Cardiac muscle cell (in vitro differentiated cells and primary cell): ENCODE measurements at regions not wholly inside any gene's neighbourhood (a gene's known extent, or its start where the extent isn't known, plus 50 kb on each side); places are given as distances from the start of the nearest gene placed in this dataset.
"Not testable (repeated sequence)": the region's sequence is repeated elsewhere in the genome, so short reads cannot be mapped to it uniquely, and the experiment has no call there.

Source experiments
- DNase-seq, 2 donors: peaks; one replicate each; pipeline versions ENCODE4 v3.0.0 to v3.0.0-alpha.2; 2010 to 2017; ENCODE audit warnings: low read depth in 1 of 2, low spot score in 1 of 2
- H3K27ac ChIP-seq: fragments of 200-600 bp; sonication (generic); 2 replicates; pipeline ENCODE4 v1.5.1; 2016
- H3K27me3 ChIP-seq: fragments of 200-600 bp; sonication (generic); 2 replicates; pipeline ENCODE4 v1.6.0; 2016; ENCODE audit warnings: control low read depth
- H3K36me3 ChIP-seq: fragments of 200-600 bp; sonication (generic); 2 replicates; pipeline ENCODE4 v1.5.1; 2016; ENCODE audit warnings: control low read depth
- H3K4me1 ChIP-seq: fragments of 200-600 bp; sonication (generic); 2 replicates; pipeline ENCODE4 v1.8.1; 2017; ENCODE audit warnings: low read depth, mild to moderate bottlenecking, mixed run types
- H3K4me3 ChIP-seq: fragments of 200-600 bp; sonication (generic); 2 replicates; pipeline ENCODE4 v1.5.1; 2016; ENCODE audit warnings: mild to moderate bottlenecking
- H3K9me3 ChIP-seq: fragments of 200-600 bp; sonication (generic); 2 replicates; pipeline ENCODE4 v1.5.1; 2017; ENCODE audit warnings: low read depth, mild to moderate bottlenecking, control low read depth
- TF ChIP-seq, protein P1 (sequence below): IDR thresholded peaks from 2 replicates; pipeline ENCODE4 v1.5.1; 2012; ENCODE audit warnings: low read depth, mild to moderate bottlenecking, low read length

DNA sequence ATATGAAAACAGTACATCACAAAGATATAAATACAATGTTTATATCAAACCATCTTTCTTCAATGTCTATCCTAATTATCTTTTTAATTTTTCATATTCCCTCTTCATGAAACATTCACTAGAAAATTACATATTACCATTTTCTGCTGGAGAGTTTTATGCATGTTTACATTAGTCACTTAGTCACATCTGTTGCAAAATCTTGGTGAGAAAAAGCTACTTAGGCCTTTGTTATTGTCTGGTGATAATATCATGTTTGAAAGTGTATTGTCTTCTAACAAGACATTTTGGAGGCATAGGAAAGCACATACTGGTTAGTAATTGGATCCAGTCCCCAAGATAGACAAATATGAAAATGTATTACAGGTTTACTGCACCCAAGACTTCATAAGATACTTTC lies 163.6 kb downstream of the GNAI1 start:
- no peaks in the 10 kb centered on the region for H3K9me3 ChIP-seq
- H3K4me3 ChIP-seq, result no peak overlapping the region
- TF ChIP-seq, protein P1, sequence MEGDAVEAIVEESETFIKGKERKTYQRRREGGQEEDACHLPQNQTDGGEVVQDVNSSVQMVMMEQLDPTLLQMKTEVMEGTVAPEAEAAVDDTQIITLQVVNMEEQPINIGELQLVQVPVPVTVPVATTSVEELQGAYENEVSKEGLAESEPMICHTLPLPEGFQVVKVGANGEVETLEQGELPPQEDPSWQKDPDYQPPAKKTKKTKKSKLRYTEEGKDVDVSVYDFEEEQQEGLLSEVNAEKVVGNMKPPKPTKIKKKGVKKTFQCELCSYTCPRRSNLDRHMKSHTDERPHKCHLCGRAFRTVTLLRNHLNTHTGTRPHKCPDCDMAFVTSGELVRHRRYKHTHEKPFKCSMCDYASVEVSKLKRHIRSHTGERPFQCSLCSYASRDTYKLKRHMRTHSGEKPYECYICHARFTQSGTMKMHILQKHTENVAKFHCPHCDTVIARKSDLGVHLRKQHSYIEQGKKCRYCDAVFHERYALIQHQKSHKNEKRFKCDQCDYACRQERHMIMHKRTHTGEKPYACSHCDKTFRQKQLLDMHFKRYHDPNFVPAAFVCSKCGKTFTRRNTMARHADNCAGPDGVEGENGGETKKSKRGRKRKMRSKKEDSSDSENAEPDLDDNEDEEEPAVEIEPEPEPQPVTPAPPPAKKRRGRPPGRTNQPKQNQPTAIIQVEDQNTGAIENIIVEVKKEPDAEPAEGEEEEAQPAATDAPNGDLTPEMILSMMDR, result no peak
- no peak overlapping the region for H3K27ac ChIP-seq
- no peaks in the 10 kb centered on the region for H3K27me3 ChIP-seq
- H3K4me1 ChIP-seq, result no peaks in the 10 kb centered on the region
- no peaks in the 10 kb centered on the region for H3K36me3 ChIP-seq
- DNase-seq, result peak in 1 of 2 donors; percentile 19

DNA sequence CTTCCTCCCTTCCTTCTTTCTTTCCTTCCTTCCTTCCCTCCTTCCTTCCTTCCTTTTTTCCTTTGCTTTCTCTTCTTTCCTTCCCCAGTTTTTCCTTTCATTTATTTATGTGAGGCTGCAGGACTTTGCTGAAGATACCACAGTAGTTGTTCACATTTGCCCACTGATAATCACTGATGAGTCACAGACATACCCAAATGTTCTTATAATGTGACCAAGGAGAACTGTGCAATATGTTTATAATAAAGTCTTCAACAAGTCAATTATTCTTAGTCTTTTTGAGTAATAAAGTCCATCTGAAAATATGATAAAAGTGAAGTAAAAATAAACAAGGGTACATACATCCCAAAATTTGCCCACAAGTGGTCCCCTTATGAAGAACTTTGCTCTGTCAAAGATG lies 159.7 kb downstream of the GNAI1 start:
- Histone ChIP-seq H3K27me3 (no peaks in the 10 kb centered on the region), H3K36me3 (no peaks in the 10 kb centered on the region), H3K9me3 (no peaks in the 10 kb centered on the region), H3K27ac (no peak overlapping the region), H3K4me1 (no peaks in the 10 kb centered on the region), H3K4me3 (no peak overlapping the region)
- TF ChIP-seq, protein P1, result no peak
- peak in 1 of 2 donors; percentile 41 for DNase-seq

DNA sequence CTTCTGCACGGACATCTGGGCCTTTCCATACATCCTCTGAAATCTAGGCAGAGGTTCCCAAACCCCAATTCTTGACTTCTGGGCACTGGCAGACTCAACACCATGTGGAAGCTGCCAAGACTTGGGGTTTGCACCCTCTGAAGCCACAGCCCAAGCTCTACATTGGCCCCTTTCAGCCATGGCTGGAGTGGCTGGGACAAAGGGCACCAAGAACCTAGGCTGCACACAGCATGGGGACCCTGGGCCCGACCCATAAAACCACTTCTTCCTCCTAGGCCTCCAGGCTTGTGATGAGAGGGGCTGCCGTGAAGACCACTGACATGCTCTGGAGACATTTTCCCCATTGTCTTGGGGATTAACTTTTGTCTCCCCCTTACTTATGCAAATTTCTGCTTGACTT lies 158.0 kb downstream of the GNAI1 start:
- not testable (repeated sequence) for DNase-seq, H3K27me3 ChIP-seq, H3K4me3 ChIP-seq, H3K27ac ChIP-seq, H3K9me3 ChIP-seq, H3K36me3 ChIP-seq, H3K4me1 ChIP-seq

DNA sequence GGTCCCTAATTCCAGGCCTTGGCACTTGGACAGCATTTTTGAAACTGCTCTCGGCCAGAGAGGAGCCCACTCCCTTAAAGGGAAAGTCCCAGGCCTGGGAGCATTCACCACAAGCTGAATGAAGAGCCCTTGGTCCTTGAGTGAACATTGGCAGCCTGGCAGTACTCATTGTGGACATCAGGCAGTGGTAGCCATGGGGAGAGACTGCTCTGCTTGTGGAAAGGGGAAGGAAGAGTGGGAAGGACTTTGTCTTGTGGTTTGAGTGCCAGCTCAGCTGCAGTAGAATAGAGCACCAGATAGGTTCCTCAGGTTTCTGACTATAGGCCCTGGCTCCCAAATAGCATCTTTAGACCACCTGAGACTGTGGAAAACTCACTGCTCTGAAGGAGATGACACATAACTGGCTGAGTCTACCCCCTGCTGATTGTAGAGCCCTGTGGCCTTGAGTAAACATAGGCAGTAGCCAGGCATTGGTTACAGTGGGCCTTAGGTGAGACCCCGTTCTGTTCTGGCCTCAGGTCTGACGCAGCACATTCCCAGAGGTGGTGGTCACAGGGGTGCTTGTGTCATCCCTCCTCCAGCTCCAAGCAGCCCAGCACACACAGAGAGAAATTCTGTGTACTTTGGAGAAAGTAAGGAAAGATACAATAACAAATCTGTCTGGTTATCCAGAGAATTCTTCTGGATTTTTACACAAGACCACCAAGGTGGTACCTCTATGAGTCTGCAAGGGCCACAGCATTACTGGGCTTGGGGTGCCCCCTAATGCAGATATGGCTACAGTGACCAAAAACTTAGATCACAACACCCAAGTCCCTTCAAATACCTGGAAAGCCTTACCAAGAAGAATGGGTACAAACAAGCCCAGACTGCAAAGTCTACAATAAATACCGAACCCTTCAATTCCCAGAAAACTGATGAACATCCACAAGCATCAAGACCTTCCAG lies 153.8 kb downstream of the GNAI1 start:
- TF ChIP-seq, protein P1, result peak; percentile 12
- no peak overlapping the region for H3K27ac ChIP-seq
- no peak for DNase-seq

DNA sequence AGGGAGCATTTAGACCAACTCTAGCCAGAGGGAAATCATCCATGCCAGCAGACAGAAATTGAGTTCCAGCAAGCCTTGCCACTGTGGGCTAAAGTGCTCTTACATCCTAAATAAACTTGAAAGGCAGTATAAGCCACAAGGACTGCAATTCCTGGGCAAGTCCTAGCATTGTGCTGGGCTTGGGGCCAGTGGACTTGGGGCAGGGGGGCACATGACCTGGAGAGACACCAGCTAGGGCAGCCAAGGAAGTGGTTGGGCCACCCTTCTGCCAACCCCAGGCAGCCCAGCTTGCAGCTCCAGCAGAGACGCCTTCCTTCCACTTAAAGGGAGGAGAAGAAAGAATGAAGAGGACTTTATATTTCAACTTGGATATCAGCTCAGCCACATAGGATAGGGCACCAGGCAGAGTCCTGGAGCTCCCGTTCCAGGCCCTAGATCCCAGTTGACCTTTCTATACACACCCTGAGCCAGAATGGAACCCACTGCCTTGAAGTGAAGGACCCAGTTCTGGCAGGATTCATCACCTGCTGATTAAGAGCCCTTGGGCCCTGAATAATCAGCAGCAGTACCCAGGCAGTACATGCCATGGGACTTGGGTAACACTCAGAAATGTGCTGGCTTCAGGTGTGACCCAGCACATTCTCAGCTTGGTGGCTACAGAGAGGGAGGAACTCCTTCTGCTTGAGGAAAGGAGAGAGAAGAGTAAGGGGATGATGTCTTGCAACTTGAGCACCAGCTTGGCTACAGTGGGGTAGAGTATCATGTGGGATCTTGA lies 153.0 kb downstream of the GNAI1 start:
- no peaks in the 10 kb centered on the region for H3K4me1 ChIP-seq
- DNase-seq, result no peak
- H3K36me3 ChIP-seq, result no peaks in the 10 kb centered on the region
- no peak overlapping the region for H3K27ac ChIP-seq
- TF ChIP-seq, protein P1, result no peak
- no peaks in the 10 kb centered on the region for H3K27me3 ChIP-seq
- H3K9me3 ChIP-seq, result no peaks in the 10 kb centered on the region
- no peak overlapping the region for H3K4me3 ChIP-seq

More for the DNA sequence above, 153.8 kb downstream of the GNAI1 start:
- Histone ChIP-seq H3K9me3 (no peaks in the 10 kb centered on the region), H3K36me3 (no peaks in the 10 kb centered on the region), H3K27me3 (no peaks in the 10 kb centered on the region), H3K4me3 (no peak overlapping the region), H3K4me1 (no peaks in the 10 kb centered on the region)

DNA sequence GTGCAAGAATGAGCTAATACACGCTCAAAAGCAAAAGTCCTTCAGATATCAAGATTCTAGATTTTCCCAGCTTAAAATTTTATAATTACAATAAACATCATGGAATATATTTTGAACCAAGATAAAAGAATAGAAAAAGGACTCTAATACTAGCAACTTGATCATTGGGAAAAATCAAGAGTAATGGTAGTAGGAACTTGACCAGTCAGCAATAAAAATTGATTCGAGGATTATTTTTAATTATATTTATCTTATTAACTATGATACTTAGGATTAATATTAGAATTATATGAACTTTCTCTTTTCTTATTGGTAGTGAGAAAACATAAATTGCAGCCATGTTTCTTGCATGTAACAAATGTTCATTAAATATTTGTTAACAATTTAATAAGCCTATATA lies 152.0 kb downstream of the GNAI1 start:
- Histone ChIP-seq H3K36me3 (no peaks in the 10 kb centered on the region), H3K9me3 (no peaks in the 10 kb centered on the region), H3K27ac (no peak overlapping the region), H3K4me3 (no peak overlapping the region), H3K4me1 (no peaks in the 10 kb centered on the region), H3K27me3 (no peaks in the 10 kb centered on the region)
- TF ChIP-seq, protein P1, result no peak
- no peak for DNase-seq
